Sigmoid colon (tissue), 4 donors: ENCODE measurements at regions not wholly inside any gene's neighbourhood (a gene's known extent, or its start where the extent isn't known, plus 50 kb on each side); places are given as distances from the start of the nearest gene placed in this dataset.

ENCODE experiments used
- POLR2A ChIP-seq, 2 donors: fragments of 450-650 bp; IDR thresholded peaks; one replicate each; pipeline ENCODE4 v1.6.1; 2016; ENCODE audit warnings: antibody characterized with exemption in 2 of 2, mild to moderate bottlenecking in 2 of 2, moderate library complexity in 2 of 2
- POLR2AphosphoS5 ChIP-seq, 4 donors: sonication (generic); formaldehyde crosslinking; IDR thresholded peaks; one replicate each; pipeline ENCODE4 v1.6.1; 2017; ENCODE audit warnings: antibody characterized with exemption in 4 of 4
- TF ChIP-seq, protein P1 (sequence below), 4 experiments: fragments of 450-650 bp in 3 of 4; fragments of 200-600 bp in 1 of 4; IDR thresholded peaks; one replicate each; pipeline ENCODE4 v1.5.1; 2016 to 2019; ENCODE audit warnings: antibody characterized with exemption in 4 of 4, mild to moderate bottlenecking in 3 of 4, moderate library complexity in 2 of 4

DNA sequence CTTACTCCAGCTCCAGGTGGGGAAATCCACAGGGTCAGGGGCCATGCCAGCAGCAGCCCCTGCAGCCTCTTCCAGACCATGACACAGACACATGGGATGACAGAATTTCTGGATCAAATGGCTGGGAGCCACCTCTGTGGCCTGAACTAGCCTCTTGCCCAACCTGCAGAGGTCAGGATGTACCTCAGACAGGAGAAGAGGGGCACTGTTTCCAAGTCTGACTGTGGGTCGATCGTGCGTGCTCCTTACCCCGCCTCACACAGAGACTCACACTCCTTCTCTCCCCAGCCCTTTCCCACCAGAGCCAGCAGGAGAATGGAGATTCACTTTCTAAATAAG lies 131.9 kb downstream of the FAM43A start:
- TF ChIP-seq POLR2A (IDR thresholded peaks at IDR 0.05) (no peak), POLR2AphosphoS5 (IDR thresholded peaks at IDR 0.05) (no peak)
- TF ChIP-seq, protein P1, sequence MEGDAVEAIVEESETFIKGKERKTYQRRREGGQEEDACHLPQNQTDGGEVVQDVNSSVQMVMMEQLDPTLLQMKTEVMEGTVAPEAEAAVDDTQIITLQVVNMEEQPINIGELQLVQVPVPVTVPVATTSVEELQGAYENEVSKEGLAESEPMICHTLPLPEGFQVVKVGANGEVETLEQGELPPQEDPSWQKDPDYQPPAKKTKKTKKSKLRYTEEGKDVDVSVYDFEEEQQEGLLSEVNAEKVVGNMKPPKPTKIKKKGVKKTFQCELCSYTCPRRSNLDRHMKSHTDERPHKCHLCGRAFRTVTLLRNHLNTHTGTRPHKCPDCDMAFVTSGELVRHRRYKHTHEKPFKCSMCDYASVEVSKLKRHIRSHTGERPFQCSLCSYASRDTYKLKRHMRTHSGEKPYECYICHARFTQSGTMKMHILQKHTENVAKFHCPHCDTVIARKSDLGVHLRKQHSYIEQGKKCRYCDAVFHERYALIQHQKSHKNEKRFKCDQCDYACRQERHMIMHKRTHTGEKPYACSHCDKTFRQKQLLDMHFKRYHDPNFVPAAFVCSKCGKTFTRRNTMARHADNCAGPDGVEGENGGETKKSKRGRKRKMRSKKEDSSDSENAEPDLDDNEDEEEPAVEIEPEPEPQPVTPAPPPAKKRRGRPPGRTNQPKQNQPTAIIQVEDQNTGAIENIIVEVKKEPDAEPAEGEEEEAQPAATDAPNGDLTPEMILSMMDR (IDR thresholded peaks at IDR 0.05) = no peak
